ENCODE measurements at regions not wholly inside any gene's neighbourhood (a gene's known extent, or its start where the extent isn't known, plus 50 kb on each side); places are given as distances from the start of the nearest gene placed in this dataset.

DNA sequence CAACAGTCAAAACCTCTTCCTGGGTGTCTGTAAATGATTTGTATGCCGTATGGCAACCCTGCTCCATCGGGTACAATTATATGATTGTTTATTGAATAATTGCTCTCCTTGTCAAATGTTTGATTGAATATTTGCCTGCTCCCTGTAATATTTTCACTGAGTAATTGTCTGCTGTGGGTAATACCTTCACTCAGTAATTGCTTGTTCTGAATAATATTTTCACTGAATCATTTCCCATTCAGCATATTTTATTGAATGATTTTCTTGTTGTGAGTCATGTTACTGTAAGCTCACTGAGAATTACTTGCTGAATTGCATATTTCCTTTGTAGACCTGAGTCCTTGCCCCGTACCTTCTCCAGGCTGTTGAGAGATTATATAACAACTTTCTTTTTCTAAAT is 535.2 kb downstream of the METTL4 start:
- no peak for DNase-seq (ENCODE audit: low read depth)

- no peak for DNase-seq (ENCODE audit: low read depth)
Measured at GRCh38 chr18:2040279-2040678, 531.0 kb downstream of the METTL4 start.

DNA sequence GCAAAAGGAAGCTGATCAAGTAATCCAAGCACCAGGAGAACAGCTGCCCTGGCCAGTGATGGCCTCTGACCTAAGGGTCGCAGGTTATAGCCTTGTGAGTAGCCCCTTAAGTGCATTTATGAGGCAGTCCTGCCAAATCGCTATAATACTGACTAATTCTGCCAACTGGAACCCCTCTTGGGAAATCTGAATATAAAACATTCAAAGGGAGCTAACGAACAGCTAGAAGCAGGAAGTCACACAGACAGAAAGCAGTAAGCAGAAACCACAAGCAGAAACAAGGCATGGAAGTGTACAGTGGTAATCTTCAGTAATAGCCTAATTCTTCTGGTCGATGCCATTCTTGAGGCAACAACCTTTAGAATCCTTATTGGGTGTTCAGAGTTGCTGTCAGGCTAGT is 521.3 kb downstream of the METTL4 start:
- no peak for DNase-seq (ENCODE audit: low read depth)

GRCh38 chr18:2050702-2051201 is 520.6 kb downstream of the METTL4 start:
- DNase-seq (ENCODE audit: low read depth) = no peak

GRCh38 chr18:2053490-2054089 is 517.7 kb downstream of the METTL4 start:
- DNase-seq (ENCODE audit: low read depth) = no peak

DNA sequence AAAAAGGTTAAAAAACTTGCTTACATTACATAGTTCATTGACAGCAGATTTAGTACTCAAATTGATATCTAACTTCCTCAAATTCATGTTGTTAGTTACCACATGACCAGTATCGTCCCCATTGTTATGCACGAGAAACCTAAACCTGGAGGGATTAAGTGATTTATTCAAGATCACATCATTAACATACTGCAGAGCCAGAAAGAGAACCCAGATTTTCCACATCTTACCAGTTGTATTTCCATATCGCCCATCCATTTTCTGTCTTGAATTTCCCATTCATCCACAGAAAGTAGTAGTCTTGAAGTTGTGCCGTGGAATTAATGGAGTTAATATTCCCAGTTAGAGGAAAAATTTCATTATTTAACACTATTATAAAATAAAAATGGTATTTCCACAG is 512.0 kb downstream of the METTL4 start:
- no peak for DNase-seq (ENCODE audit: low read depth)

DNA sequence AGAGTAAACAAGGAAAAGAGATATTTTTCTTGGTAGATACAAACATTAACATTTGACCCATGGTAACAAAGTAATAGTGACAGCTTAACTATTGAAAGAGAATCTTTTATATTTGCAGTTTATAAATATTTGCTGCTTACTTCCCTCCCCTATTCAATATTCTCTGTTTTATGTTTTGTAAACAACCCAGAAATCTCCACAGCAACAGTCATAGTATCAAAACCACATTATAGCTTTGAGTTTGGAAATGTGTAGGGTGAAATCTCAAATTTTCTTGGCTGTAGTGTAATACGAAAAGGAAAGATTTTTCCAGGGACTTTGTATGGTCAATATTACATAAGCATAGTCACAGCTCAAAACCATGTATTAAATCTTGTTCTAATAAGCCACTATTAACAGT is 511.2 kb downstream of the METTL4 start:
- DNase-seq (ENCODE audit: low read depth) = no peak

- no peak for DNase-seq (ENCODE audit: low read depth)
Measured at GRCh38 chr18:2070631-2071030, 500.7 kb downstream of the METTL4 start.

GRCh38 chr18:2075499-2075898 is 495.8 kb downstream of the METTL4 start:
- DNase-seq (ENCODE audit: low read depth) = no peak

DNA sequence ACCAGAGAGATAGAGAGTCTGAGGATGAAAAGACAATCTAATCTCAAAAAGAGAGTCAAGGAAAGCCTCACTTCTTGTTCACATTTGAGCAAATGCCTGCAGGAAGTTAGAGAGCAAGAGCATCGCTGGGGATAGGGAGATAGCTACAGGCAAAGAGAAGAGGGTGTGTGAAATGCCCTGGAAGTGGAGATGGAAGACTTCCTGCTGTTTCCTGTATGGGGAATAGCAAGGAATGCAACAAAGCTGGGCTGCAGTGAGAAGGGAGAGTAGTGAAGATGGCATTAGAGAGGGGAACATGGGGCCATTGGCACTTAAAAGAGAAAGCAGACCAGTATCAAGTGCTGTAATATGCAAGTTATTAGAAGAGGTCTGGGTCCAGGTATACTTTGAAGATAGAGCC is 488.6 kb downstream of the METTL4 start:
- DNase-seq (ENCODE audit: low read depth) = no peak

DNA sequence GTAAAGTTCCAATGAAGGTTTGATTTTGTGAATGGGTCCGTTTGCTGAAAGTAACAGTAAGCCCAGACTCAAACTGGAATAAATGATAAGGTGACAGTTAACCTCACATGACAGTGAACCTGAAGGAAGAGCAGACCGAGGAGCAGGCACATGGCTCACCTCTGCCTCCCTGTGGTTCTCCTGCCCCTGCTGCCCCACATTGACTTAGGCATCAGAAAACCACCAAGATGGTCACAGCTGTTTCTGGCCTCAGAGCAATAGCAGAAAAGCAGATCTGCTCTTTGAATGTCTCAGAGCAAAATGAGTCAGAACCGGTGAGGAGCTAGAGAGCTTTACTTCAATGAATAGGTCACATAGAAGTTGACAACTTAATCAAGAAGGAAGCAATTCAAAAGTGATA is 487.6 kb downstream of the METTL4 start:
- DNase-seq (ENCODE audit: low read depth) = no peak

DNA sequence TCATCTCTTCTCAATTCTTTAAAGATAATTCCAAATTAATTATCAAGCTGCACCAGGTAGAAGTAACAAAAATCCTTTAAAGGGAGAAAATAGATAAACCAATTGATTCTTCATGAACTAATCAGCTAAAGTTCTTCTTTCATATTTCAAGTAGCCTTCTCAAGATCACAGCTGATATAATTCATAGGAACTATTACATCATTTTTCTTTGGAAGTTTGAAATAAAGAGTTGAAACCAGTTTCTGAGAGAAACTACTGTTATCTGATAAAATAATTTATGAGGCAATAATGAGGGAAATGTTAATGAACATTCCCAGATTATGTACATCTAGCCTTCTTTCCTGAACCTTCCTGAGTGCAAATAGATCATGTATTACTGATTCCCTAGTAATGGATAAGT is 484.9 kb downstream of the METTL4 start:
- no peak for DNase-seq (ENCODE audit: low read depth)

- DNase-seq (ENCODE audit: low read depth) = no peak
Measured at GRCh38 chr18:2087877-2088673, 483.2 kb downstream of the METTL4 start.

DNA sequence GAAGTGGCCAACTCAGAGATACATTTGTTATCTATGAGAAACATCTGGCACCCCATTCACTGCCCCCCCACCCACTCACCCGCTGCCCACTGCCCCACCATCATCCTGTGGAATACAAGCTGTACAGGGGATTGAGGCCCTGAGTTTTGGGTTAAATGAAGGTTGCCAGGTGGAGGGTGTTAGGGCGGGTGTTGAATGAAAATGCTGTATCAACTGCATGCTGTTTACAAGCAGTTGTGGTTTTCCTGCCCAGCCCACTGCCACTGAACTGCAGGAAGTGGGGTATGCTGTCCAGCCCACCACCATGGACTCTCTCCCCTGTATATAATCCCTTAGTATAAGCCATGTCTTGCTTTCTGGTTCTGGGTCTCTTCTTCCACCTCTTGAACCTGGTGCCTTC is 481.9 kb downstream of the METTL4 start:
- no peak for DNase-seq (ENCODE audit: low read depth)

DNA sequence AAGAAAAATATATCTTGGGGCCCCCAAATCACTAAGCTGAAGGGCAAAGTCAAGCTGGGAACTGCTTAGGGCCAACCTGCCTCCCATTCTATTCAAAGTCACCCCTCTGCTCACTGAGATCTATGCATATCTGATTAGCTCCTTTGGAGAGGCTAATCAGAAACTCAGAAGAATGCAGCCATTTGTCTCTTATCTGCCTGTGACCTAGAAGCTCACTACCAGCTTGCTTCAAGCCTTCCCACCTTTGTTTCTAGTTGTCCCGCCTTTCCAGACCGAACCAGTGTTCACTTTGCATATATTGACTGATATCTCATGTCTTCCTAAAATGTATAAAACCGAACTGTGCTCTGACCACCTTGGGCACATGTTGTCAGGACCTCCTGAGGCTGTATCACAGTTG is 479.4 kb downstream of the METTL4 start:
- no peak for DNase-seq (ENCODE audit: low read depth)

DNA sequence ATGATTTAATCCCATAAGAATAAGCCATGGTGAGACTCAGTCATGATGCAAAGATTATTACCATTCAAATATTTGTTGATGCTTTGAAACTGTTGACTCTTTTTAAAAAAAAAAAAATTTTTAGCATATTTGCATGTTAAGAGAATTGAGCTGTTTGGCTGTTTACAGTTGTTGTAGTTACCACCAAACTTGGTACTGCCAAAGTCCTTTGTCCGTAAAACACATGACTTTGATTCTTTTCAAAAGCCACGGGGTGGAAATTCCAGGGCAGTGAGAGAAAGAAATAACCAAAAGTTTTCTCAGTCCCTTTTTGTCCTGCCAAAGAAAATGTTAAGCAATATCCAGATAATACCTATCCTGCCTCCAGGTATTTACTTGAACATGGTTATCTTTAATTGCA is 474.8 kb downstream of the METTL4 start:
- no peak for DNase-seq (ENCODE audit: low read depth)

DNA sequence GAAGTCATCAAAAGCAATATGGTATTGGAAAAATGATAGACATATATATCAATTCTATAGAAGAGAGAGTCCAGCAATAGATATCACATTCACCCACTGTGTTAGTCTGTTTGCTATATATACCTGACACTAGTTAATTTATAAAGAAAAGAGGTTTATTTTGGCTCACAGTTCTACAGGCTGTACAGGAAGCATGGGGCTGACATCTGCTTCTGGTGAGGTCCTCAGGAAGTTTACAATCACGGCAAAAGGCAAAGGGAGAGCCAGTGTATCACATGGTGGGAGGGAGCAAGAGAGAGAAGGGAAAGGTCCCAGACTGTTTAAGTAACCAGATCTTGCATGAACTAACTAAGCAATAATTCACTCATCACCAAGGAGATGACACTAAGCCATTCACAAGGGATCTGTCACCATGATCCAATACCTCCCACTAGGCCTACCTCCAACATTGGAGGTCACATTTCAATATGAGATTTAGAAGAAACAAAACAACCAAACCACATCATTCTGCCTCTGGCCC is 470.6 kb downstream of the METTL4 start:
- no peak for DNase-seq (ENCODE audit: low read depth)

- DNase-seq (ENCODE audit: low read depth) = no peak
Measured at GRCh38 chr18:2102022-2102421, 469.3 kb downstream of the METTL4 start.

DNA sequence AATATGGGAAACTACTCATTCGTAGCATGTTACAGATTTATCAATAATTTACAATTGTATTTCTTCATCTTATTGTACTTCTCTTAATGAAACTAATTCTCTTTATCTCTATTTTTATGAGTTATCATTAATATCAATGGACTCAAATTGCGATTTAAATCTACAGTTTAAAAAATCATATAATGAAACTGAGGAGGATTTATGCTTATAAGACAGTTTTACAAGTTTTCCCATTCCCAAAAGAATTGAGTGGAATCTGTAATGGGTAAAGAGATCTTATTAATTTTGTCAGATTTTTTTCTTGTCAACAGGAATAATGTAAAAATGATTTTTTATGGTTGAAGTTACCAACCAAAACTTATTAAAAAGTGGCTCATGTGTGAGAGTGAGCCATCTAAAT is 468.0 kb downstream of the METTL4 start:
- DNase-seq (ENCODE audit: low read depth) = no peak

GRCh38 chr18:2104620-2105462 is 466.5 kb downstream of the METTL4 start:
- DNase-seq (ENCODE audit: low read depth) = peak; percentile 11

GRCh38 chr18:2108591-2108990 is 462.7 kb downstream of the METTL4 start:
- DNase-seq (ENCODE audit: low read depth) = no peak

GRCh38 chr18:2111456-2111855 is 459.8 kb downstream of the METTL4 start:
- DNase-seq (ENCODE audit: low read depth) = no peak
